ENCODE measurements at regions not wholly inside any gene's neighbourhood (a gene's known extent, or its start where the extent isn't known, plus 50 kb on each side); places are given as distances from the start of the nearest gene placed in this dataset.
"Not testable (repeated sequence)": the region's sequence is repeated elsewhere in the genome, so short reads cannot be mapped to it uniquely, and the experiment has no call there.

- no peaks in the 10 kb centered on the region for H4K20me1 ChIP-seq (ENCODE audit: insufficient read depth, low read length)
- ChIA-PET CTCF (ENCODE audit: unreplicated experiment) (no interaction called here), POLR2A (no interaction called here)
- no peaks in the 10 kb centered on the region for H3K9me3 ChIP-seq (ENCODE audit: low read length)
- H3K79me2 ChIP-seq (ENCODE audit: insufficient read depth, low read depth, low read length), result no peaks in the 10 kb centered on the region
- no peaks in the 10 kb centered on the region for H3K36me3 ChIP-seq (ENCODE audit: insufficient read depth, low read length)
- TF ChIP-seq, protein P1, sequence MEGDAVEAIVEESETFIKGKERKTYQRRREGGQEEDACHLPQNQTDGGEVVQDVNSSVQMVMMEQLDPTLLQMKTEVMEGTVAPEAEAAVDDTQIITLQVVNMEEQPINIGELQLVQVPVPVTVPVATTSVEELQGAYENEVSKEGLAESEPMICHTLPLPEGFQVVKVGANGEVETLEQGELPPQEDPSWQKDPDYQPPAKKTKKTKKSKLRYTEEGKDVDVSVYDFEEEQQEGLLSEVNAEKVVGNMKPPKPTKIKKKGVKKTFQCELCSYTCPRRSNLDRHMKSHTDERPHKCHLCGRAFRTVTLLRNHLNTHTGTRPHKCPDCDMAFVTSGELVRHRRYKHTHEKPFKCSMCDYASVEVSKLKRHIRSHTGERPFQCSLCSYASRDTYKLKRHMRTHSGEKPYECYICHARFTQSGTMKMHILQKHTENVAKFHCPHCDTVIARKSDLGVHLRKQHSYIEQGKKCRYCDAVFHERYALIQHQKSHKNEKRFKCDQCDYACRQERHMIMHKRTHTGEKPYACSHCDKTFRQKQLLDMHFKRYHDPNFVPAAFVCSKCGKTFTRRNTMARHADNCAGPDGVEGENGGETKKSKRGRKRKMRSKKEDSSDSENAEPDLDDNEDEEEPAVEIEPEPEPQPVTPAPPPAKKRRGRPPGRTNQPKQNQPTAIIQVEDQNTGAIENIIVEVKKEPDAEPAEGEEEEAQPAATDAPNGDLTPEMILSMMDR (conservative IDR thresholded peaks at IDR 0.05; ENCODE audit: low read length), result no peak
- no peak for TF ChIP-seq EZH2phosphoT487 (IDR thresholded peaks at IDR 0.05; ENCODE audit: borderline replicate concordance, low read depth, low read length)
- H3K4me1 ChIP-seq (ENCODE audit: insufficient read depth, low read length, poor library complexity, severe bottlenecking), result no peaks in the 10 kb centered on the region
- H3K4me2 ChIP-seq (ENCODE audit: low read length), result no peak overlapping the region
- no peak overlapping the region for H3K4me3 ChIP-seq (ENCODE audit: low read depth, low read length, poor library complexity, severe bottlenecking)
- no TSS peak for BruUV-seq (replicated peaks)
- no peak overlapping the region for H2AFZ ChIP-seq (ENCODE audit: low read length)
- no peaks in the 10 kb centered on the region for H3K9me2 ChIP-seq (ENCODE audit: insufficient read depth, low read length)
- no peak for DNase-seq (ENCODE audit: low spot score)
- no peak overlapping the region for H3K27ac ChIP-seq (ENCODE audit: low read depth, low read length, poor library complexity, severe bottlenecking)
- intact Hi-C loops (cut with micrococcal nuclease; ENCODE audit: unreplicated experiment), result no loop called here
Observed at GRCh38 chr21:35810431-35810970, 249.8 kb downstream of the SETD4 start.

DNA sequence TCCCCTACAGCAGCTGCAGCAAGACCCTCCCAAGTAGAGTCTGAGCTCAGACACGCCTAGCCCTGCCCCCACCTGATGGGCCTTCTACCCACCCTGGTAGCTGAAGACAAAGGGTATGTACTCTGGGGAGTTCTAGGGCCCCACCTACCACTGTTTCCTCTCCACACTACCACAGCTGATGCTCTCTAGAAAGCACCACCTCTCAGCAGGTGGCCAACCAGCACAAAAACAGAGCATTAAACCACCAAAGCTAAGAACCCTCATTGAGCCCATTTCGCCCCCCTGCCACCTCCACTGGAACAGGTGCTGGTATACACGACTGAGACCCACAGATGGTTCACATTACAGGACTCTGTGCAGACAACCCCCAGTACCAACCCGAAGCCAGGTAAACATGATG lies 258.9 kb downstream of the SETD4 start:
- no peaks in the 10 kb centered on the region for H3K9me3 ChIP-seq (ENCODE audit: low read length)
- intact Hi-C loops (cut with micrococcal nuclease; ENCODE audit: unreplicated experiment), result no loop called here
- no peaks in the 10 kb centered on the region for H3K79me2 ChIP-seq (ENCODE audit: insufficient read depth, low read depth, low read length)
- no TSS peak for BruUV-seq (replicated peaks)
- H3K4me2 ChIP-seq (ENCODE audit: low read length), result 0 out of 2 replicates have a peak overlapping the region, but pooled peaks have one; percentile 12
- peak; percentile 76 for DNase-seq (ENCODE audit: low spot score)
- ChIA-PET POLR2A (no interaction called here), CTCF (ENCODE audit: unreplicated experiment) (no interaction called here)
- no peak for TF ChIP-seq EZH2phosphoT487 (IDR thresholded peaks at IDR 0.05; ENCODE audit: borderline replicate concordance, low read depth, low read length)
- TF ChIP-seq, protein P1 (conservative IDR thresholded peaks at IDR 0.05; ENCODE audit: low read length), result no peak
- no peak overlapping the region for H3K4me3 ChIP-seq (ENCODE audit: low read depth, low read length, poor library complexity, severe bottlenecking)
- no peak overlapping the region for H2AFZ ChIP-seq (ENCODE audit: low read length)
- no peaks in the 10 kb centered on the region for H4K20me1 ChIP-seq (ENCODE audit: insufficient read depth, low read length)
- H3K9me2 ChIP-seq (ENCODE audit: insufficient read depth, low read length), result no peaks in the 10 kb centered on the region
- no peaks in the 10 kb centered on the region for H3K36me3 ChIP-seq (ENCODE audit: insufficient read depth, low read length)
- no peak overlapping the region for H3K27ac ChIP-seq (ENCODE audit: low read depth, low read length, poor library complexity, severe bottlenecking)
- peaks cover 13% of the 10 kb centered on the region for H3K4me1 ChIP-seq (ENCODE audit: insufficient read depth, low read length, poor library complexity, severe bottlenecking)

- not testable (repeated sequence) for H3K9me3 ChIP-seq (ENCODE audit: low read length)
- H3K4me2 ChIP-seq (ENCODE audit: low read length), result 0 out of 2 replicates have a peak overlapping the region, but pooled peaks have one; percentile 12
Observed at GRCh38 chr21:35800796-35801385, 259.4 kb downstream of the SETD4 start.

More at GRCh38 chr21:35800796-35801385, 259.4 kb downstream of the SETD4 start:
- H4K20me1 ChIP-seq (ENCODE audit: insufficient read depth, low read length); H2AFZ ChIP-seq (ENCODE audit: low read length); H3K79me2 ChIP-seq (ENCODE audit: insufficient read depth, low read depth, low read length); BruUV-seq (replicated peaks); H3K27ac ChIP-seq (ENCODE audit: low read depth, low read length, poor library complexity, severe bottlenecking); H3K4me3 ChIP-seq (ENCODE audit: low read depth, low read length, poor library complexity, severe bottlenecking); intact Hi-C loops (cut with micrococcal nuclease; ENCODE audit: unreplicated experiment); H3K36me3 ChIP-seq (ENCODE audit: insufficient read depth, low read length); POLR2A ChIA-PET; H3K9me2 ChIP-seq (ENCODE audit: insufficient read depth, low read length); CTCF ChIA-PET (ENCODE audit: unreplicated experiment); DNase-seq (ENCODE audit: low spot score): not testable (repeated sequence)
- H3K4me1 ChIP-seq (ENCODE audit: insufficient read depth, low read length, poor library complexity, severe bottlenecking), result peaks cover 13% of the 10 kb centered on the region

Data from OCI-LY7 (cell line).